Stimulated activated CD8-positive, alpha-beta memory T cell treated with anti-CD3 and anti-CD28 coated beads, Interleukin-7, amount 100 ng/mL, for 24 hours (primary cell): ENCODE measurements at regions not wholly inside any gene's neighbourhood (a gene's known extent, or its start where the extent isn't known, plus 50 kb on each side); places are given as distances from the start of the nearest gene placed in this dataset.

Experiments used
- DNase-seq: peaks from one replicate; pipeline ENCODE4 v3.0.0-alpha.2; 2020; ENCODE audit warnings: low read depth

DNA sequence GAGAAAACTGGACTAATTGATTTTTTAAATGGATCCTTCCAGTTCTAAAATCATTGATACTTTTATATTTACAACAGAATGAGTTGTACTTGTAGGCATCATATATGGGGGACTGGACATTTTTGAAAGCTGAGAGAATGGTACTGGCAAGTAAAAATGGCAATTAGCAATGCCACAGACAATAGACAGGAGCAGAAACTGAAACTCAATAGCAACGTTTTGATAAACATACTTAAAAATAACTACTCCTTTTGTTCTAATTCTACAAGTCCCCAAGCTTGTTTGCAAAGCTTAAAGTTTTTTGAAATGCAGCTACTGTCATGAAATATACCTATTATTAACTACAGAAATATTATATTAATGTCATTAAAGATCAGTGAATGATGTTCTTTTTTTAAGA is 52.8 kb upstream of the FBXL7 start:
- no peak for DNase-seq

DNA sequence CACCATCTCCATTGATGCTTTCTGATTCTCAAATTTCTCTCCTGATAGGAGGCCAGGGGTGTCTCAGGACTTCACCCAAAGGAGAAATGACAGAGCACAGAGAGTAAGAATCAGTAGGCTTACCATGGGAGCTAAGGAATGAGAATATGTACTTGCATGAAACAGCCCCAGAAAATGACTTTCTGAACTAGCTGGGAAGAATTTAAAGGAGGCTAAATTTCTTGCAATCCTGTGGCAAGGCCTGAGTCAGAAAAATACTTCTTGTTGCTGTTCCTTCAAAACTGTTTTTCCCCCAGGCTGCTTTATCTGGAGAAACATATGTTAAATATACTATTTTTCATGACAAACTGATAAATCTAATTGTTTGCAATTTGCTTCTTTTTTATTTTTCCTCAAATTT is 53.4 kb upstream of the FBXL7 start:
- no peak for DNase-seq

DNA sequence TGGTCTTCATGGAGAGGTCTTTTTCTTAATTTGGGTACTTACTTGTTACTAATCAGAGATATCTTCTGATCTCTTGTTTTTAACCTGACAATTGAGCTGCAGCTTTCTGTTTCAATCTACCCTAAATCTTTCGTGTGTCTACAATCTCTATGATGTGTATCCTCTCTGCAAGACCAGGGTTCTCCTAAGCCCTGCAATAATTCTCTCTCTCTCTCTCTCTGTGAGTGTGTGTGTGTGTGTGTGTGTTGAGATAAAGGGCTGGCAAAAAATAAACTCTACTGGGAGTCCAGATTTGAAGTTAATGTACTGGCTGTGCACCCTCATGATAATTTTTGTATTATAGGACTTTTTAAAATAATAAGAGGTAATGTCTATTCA is 57.8 kb upstream of the FBXL7 start:
- no peak for DNase-seq

DNA sequence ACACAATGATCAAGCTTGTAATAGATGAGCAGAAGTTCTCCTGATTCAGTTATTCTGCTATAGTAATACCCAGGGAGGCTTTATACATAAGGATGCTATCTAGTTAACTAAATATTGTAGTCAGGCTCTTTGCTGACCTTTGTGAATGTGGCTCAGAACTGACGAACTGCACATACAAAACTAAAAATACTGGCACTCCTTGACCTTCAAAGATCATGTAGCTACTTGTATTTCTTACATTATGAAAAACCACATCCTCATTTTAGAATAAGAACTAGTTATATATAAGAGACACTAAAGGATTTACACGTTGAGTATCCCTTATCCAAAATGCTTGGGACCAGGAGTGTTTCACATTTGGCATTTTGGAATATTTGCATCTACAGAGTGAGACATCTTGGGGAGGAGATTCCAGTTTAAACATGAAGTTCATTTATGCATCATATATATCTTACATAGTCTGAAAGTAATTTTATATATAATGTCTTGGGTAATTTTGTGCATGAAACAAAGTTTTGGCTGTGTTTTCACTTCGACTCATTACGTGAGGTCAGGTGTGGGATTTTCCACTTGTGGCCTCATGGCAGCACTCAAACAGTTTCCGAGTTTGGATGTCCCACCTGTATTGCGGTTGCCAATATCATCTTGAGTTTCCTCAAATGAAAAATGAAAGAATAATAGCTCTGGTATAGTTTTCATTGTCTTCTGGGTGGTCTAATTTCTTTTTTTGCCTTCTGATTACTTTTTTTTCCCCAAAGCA is 58.4 kb upstream of the FBXL7 start:
- no peak for DNase-seq

DNA sequence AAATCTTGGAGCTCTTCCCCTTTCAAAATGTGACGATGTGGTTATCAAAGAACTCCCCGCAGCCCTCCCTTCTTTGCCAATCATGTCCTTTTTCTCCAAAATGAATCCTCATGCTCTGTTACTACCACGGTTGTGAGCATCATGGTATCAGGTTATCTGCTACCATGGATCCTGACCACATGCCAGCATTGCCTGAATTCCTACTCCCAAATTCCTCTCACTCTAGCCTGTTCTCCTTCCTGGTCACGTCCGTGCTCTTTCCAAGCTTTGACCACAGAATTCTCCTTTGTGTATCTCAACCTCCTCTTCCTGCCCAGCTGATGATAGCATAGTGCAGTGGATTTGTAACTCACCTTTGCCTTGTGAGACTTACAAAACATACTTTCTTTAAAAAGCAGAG is 59.5 kb upstream of the FBXL7 start:
- DNase-seq: no peak

DNA sequence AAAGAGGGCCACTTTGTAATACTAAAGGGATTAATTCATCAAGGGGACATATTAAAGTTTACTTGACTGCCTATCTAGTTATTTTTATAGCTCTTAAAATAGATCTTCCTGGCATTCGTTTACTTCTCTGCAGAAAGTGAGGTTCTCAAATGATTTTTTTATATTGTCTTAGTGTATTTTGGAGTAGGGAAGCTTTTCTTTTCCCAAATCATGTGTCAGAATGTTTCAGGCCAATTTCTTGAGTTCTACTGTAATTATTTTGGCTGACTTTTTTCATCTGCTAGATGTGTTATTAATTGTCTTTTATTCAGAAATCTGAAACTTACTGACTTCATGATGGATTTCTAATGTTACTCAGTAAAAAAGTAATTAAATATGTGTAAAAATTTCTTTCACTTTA is 60.2 kb upstream of the FBXL7 start:
- DNase-seq: no peak

DNA sequence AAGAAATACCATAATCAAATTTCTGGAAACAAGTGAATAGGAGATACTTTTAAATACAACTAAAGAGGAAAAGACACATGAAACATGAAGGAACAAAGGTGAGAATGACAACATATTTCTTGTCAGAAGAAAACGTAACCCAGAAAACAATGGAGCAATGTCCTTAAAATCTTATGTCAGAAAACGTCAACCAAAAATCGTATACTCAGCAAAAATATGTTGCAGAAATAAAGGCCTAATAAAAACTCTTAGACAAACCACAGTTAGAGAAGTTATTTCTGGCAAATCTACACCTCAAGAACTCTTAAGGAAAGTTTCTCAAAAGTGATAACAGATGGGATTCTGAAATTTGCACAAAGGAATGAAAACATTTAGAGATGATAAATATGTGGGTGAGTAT is 66.3 kb upstream of the FBXL7 start:
- DNase-seq: no peak

DNA sequence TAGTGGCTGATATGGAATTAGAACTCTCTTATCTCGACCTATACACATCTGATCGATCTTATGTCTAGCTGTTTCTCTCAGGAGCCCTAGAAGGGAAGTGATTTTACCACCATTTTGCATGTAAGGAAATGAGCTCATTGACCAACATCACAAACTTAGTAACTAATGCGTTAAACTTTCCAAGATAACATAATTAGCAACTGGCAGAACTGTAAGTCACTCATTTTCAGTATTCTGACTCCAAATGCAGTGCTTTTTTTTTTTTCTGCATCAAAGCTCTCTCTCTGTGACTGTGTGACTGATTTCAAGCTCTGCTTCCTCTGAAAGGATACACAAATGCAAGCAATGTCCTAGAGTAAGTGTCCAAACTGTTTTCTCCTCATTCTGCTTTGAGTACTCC is 68.1 kb upstream of the FBXL7 start:
- DNase-seq: no peak

DNA sequence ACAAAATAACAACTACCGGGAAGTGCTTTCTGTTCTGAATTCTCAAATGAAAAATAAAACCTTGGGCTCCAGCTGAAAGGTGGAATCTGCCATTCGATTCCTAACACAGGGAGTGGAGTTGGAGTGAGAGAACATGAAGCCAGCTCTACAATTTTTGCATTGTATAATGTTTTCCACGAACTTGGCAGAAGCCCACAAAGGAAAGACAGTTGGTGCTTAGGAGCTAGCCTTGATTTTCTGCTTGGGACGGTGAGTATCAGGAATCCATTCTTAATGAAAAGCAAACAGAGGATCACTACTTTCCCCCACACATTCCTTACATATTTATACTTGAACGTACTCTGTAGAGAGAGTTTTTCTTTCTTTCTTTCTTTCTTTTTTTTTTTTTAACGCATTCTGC is 74.2 kb upstream of the FBXL7 start:
- no peak for DNase-seq

DNA sequence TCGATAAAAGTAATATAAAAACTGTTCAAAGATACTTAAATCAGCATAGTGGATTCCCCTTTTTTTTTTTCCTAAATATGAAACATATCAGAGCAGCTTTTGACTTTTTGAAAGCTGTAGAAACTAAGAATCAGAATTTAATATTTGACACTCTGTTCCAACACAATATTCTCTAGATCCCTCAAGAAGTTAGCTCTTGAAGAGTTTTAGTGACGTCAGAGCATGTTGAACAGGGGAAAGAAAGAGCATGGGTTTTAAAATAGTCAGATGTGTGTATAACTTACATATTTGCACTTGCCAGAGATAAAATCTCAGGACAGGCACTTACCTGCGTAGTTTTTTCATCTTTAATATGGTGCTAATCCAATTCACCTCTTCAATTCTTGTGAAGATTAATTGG is 75.2 kb upstream of the FBXL7 start:
- no peak for DNase-seq

DNA sequence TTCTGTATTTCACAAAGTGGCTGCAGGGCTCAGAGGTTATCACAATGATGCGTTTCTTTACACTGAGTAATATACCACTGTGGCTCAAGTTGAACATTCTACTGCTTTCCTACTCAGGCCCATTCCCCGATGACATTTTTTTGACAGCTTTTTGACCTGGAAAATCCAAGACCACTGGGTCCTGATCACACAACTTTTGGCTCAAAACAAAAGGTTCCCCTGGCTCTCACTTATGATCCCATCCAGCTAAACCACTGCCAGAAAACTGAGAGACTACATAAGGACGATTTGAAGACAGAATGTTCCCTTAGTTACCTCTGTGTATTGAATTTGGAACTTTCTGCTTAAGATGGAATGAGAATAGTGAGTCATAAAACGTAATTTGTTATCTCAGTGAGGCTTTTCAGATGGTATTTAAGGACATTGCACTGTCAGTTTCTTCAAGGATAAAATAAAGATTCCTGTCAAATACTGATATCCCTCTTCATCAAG is 78.0 kb upstream of the FBXL7 start:
- no peak for DNase-seq

DNA sequence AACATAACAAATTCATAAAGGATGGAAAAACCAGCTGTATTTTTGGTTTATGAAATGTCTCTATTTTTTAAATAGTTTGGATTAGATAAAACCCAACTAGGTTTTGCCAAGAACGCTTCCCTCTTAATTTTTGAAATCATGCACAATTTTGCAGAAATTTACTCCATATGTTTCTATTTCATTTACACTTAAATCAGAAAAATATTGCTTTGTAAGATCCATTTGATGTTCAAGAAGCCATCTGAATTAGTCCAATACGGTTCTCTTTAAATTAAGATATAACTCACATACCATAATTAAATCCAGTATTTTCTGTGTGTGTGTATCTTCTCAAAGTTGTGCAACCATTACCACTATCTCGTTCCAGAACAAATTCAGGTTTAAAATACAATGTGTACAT is 78.6 kb upstream of the FBXL7 start:
- DNase-seq: no peak

DNA sequence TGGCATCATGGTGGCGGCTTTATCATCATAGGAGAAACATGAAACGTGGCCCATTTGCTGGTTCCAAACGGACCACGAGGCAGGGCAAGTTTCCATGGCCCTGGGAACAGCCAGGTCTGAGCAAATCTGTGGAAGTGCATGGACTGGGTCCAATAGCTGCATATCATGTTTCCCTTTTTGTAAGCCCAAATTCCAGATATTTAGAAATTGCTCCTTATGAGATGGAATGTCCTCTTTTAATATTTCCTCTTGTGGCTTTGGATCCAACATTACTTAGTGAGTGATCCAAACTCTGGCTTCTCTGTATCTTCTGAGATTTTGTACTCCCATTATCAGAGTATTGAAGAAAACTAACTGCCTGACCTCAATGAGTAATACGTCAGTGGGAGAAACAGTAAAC is 79.8 kb upstream of the FBXL7 start:
- DNase-seq: no peak

DNA sequence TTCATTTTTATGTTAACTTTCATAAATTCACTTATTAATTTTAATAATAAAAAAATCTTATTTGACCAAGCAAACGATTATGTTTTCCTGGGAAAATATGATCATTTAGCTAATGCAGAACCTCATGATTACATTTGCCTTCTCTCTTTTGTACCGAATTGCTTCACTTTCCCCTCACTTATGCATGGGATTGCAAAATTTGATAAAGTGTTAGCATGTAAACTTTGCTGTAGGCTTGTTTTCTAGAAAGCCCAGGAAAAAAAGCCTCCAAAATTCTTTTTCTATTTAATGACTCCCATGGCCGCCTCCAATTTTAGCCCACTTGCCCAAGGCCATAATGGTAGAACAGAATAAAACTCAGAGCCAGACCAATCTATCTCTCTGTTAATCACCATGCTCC is 82.8 kb upstream of the FBXL7 start:
- no peak for DNase-seq

DNA sequence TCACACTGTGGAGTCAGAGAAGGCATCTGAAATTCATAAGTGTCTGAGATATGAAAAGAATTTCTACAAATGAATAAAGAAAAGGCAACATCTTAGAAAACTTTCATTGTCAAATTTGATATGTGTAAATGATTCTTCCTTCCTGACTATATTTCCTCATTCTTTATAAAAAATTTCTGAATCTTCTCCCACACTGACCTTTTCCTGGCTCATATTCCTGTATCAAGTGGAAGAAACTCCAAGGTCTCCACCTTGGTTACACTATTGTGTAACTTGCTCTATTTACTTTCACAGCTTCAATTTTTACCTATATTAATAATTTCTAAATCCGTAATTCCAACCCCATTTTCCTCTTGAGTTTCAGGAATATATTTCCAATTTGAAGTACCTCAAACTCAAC is 93.5 kb upstream of the FBXL7 start:
- DNase-seq: no peak

DNA sequence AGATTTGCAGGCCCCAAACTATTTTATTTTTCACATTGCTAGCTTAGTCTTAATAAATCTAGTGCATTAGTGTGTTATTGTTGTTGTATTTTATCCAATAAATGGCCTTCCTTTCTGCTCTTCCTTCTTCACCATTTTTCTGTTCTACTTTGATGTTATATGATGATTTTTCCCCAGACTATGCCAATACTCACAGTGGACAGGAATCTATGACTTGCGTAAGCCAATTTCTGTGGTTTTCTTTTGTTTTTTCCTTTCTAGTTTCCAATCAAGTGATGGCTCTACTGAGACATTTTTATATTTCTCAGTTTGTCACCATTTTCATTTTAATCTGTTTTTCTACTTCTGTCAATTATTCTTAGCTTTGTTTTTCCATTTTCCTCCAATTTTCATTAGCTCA is 106.8 kb upstream of the FBXL7 start:
- DNase-seq: no peak

DNA sequence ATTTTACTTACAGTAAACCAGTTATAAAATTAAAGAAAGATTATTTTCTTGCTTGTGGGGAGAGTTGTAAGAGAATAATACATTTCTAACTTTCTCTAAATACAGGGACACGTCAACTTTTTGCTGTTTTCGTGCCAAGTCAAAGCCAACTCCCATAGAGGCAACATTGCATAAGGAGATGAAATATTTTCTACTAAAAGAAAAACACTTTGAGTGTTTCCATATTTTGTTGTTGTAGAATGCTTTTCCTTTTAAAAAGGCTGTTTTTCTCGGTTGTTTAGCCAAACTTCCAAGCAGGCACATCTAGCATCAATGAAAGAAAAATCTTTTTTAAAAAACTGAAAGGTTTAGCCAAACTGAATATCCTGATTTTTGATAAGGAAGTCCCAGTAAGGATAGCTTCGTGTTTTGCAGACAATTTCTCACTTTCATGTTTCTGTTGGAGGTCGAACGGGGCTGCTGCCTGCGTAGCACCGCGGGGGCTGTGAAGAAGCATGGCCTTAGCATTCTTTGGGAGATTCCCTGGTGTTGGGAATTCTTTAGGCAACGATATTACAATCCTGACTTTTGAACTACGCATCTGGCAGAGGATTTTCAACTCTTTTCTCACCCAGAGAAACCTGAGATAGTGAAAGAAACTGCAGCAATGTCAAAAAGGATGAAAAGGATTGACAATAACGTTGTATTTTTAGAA is 108.1 kb upstream of the FBXL7 start:
- DNase-seq: no peak

DNA sequence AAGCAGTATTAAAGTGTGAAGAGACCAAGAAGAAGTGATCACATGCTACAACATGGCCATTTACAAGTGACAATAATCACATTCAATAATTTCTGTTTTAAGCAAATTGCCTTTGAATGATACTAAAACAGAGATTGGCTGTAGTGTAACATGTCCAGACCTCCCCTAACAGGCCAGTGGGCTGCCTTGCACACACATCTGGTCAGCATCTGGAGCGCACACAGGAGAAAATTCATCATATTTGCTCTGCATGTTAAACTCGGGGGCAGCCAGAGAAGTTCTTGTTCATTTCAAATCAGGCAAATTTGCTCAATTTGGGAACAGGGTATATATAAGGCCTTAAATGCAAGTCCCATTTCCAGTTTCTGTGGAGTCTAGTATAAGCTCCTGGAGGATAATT is 111.1 kb upstream of the FBXL7 start:
- DNase-seq: no peak

DNA sequence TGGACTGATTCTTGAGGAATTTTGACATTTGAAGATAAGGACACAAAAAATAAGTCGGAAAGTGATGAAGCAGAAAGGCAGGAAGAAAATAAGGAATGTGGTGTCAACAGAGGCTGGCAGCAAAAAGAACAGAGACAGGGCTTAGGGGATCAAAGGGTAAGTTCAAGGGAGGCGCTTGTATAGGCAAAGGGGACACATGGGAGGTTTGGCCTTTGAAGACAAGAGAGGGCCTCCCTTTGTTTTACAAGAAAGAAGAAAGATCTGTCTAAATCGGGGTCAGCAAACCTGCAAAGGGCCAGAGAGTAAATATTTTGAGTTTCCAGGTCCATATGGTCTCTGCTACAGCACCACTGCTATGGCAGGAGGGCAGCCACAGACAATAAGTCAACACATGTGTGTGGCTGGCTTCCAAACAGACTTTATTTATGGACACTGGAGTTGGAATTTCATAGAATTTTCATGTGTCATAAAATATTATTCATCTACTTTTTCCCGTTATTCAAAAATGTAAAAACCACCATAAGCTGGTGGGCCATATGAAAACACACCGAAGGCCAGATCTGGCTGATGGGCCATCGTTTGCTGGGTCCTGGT is 112.0 kb upstream of the FBXL7 start:
- no peak for DNase-seq

DNA sequence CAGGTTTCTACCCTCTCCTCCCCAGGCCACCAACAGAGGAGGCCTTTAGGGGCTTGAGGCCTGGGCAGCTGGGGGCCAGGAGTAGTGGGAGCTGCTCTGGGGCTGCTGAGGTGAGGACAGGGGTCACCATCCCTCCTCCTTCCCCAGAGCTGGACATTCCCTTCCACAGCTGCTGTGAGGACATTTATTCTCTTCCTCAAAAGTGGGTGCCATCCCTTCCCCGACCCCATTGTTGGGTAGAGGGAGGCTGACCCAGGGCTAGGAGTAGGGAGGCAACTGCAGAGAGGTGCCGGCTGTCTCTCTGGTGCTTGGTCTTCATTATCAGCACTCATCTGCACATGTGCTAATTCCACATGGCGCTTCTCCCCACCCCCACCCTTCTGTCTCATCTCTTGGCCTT is 113.9 kb upstream of the FBXL7 start:
- no peak for DNase-seq

DNA sequence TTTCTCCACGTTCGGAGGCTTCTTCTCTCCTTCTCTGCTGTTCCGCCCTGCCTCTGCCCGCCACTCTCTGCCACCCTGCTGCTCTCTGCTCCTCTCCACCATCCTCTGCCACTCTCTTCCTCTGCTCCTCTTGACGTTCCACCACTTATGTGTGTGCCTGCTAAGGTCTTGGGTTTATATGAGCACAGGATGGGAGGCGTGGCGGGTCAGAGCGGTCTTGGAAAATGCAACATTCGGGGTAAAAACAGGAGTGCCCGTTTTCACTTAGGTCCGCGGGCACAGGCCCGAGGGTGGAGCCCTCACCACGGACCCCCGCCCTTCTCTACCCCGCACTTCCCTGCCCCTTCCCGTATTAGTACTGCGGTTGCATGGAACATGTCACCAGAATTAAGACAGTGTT is 114.4 kb upstream of the FBXL7 start:
- DNase-seq: no peak

DNA sequence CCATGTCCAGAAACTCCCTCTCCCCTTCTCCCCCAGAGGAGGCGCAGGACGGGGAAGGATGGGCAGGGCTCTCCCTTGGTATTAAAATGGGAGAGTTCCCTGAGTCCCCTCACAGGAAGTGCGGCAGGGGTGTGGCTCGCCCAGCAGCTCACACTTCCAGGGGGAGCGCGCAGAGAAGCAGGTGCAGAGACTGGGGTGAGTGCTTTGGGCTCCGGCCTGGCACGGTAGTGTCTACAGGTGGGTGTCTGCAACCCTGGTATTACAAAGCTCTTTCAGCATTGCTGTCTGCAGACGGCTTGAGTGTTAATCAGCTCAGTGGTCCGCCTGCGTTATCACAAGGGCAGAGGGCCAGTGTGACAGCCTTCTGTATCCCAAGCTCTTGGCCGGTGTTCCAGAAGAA is 114.9 kb upstream of the FBXL7 start:
- DNase-seq: no peak

DNA sequence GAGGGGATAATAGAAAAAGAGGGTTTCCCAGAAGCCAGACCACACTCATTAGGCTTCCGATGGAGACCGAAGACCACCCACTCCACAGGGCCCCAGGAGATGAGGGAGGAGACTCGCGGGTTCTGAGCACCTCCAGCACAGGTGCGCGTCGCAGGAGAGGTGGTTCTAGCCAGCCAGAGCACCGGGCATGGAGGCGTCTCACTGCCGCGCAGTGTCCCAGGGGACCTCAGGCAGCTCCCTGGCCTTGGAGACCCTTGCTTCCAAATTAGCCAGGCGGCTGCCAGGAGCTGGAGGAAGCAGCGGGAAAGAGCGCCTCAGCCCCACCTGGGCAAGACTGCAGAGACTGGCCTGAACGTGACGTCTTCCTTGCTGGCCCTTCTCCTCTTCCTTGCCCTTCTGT is 115.4 kb upstream of the FBXL7 start:
- no peak for DNase-seq

DNA sequence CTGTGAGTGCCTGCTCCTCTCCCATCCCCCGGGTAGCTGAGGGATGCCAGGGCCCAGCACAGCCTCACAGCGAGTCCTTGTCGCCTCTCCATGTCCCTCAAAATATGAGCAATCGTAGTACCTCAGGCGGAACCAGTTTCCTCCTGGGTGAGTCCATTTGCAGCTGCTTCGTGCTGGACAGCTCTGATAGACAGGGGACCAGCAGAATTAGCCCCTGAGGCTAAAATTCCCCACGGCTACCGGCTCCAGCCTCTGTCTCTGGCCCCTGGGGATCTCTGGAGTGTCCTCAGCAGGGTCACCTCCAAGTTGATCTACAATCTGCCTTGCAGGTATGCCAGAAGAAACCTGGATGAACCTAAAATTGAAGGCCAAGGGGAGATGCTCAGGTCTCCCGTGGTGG is 115.8 kb upstream of the FBXL7 start:
- DNase-seq: no peak
